Neural cell (in vitro differentiated cells): ENCODE measurements at regions not wholly inside any gene's neighbourhood (a gene's known extent, or its start where the extent isn't known, plus 50 kb on each side); places are given as distances from the start of the nearest gene placed in this dataset.

Experiments used
- H2AFZ ChIP-seq: fragments of 200-600, 300-800 bp; sonication (generic), shearing (Covaris generic); 2 replicates; pipeline ENCODE4 v1.6.0; 2014; ENCODE audit warnings: low read depth, mild to moderate bottlenecking, antibody characterized with exemption, low read length, moderate library complexity
- H3F3A ChIP-seq: fragments of 200-600 bp; shearing (Covaris generic); 2 replicates; pipeline ENCODE4 v1.6.1; 2016; ENCODE audit warnings: mild to moderate bottlenecking, moderate library complexity, mixed read lengths, antibody characterized with exemption, low read length; ENCODE audit not compliant: insufficient read depth, poor library complexity, severe bottlenecking
- H3K27ac ChIP-seq: fragments of 200-600, 300-800 bp; sonication (generic), shearing (Covaris generic); 2 replicates; pipeline ENCODE4 v1.5.1; 2014; ENCODE audit warnings: mild to moderate bottlenecking, low read length, moderate library complexity
- H3K27me3 ChIP-seq: fragments of 300-800, 200-600 bp; sonication (generic), shearing (Covaris generic); 2 replicates; pipeline ENCODE4 v1.6.0; 2014; ENCODE audit warnings: mild to moderate bottlenecking, low read depth, low read length, moderate library complexity; ENCODE audit not compliant: insufficient read depth
- H3K36me3 ChIP-seq: fragments of 300-800, 200-600 bp; sonication (generic), shearing (Covaris generic); 2 replicates; pipeline ENCODE4 v1.5.1; 2014; ENCODE audit warnings: mild to moderate bottlenecking, antibody characterized with exemption, low read length, moderate library complexity; ENCODE audit not compliant: insufficient read depth
- H3K4me2 ChIP-seq: fragments of 300-800, 200-600 bp; sonication (generic), shearing (Covaris generic); 2 replicates; pipeline ENCODE4 v1.6.0; 2014; ENCODE audit warnings: mild to moderate bottlenecking, low read length
- H3K4me3 ChIP-seq: fragments of 300-800, 200-600 bp; sonication (generic), shearing (Covaris generic); 2 replicates; pipeline ENCODE4 v1.5.1; 2014; ENCODE audit warnings: mild to moderate bottlenecking, low read length, moderate library complexity
- H3K79me2 ChIP-seq: fragments of 200-600 bp; shearing (Covaris generic); replicated peaks from 2 replicates; pipeline ENCODE4 v1.6.0; 2014; ENCODE audit warnings: mild to moderate bottlenecking, low read length, moderate library complexity; ENCODE audit not compliant: insufficient read depth
- H3K9ac ChIP-seq: fragments of 300-800, 200-600 bp; sonication (generic), shearing (Covaris generic); 2 replicates; pipeline ENCODE4 v1.6.1; 2016; ENCODE audit warnings: mild to moderate bottlenecking, low read length, mixed read lengths
- H3K9me2 ChIP-seq: fragments of 200-600 bp; shearing (Covaris generic); 2 replicates; pipeline ENCODE4 v1.6.1; 2016; ENCODE audit warnings: mild to moderate bottlenecking, low read length, mixed read lengths; ENCODE audit not compliant: insufficient read depth
- H3K9me3 ChIP-seq: fragments of 200-600, 300-800 bp; sonication (generic), shearing (Covaris generic); 2 replicates; pipeline ENCODE4 v1.6.1; 2016; ENCODE audit warnings: mild to moderate bottlenecking, mixed run types, low read length, moderate library complexity, mixed read lengths
- H4K20me1 ChIP-seq: fragments of 200-600 bp; shearing (Covaris generic); 2 replicates; pipeline ENCODE4 v1.6.1; 2016; ENCODE audit warnings: mild to moderate bottlenecking, mixed run types; ENCODE audit not compliant: insufficient read depth
- EP300 ChIP-seq: fragments of 450-650 bp; conservative IDR thresholded peaks from 2 replicates; pipeline ENCODE4 v1.6.1; 2014; ENCODE audit warnings: antibody characterized with exemption, mild to moderate bottlenecking, moderate library complexity; ENCODE audit not compliant: poor library complexity, severe bottlenecking
- EZH2 ChIP-seq: fragments of 200-600, 300-800 bp; shearing (Covaris generic), sonication (generic); IDR thresholded peaks from 2 replicates; pipeline ENCODE4 v1.6.1; 2014; ENCODE audit warnings: antibody characterized with exemption, low read length, borderline replicate concordance, mild to moderate bottlenecking; ENCODE audit not compliant: insufficient read depth, poor library complexity, severe bottlenecking
- MXI1 ChIP-seq: fragments of 450-650 bp; conservative IDR thresholded peaks from 2 replicates; pipeline ENCODE4 v1.6.1; 2014; ENCODE audit warnings: antibody characterized with exemption, mild to moderate bottlenecking; ENCODE audit not compliant: poor library complexity, severe bottlenecking
- POLR2AphosphoS5 ChIP-seq: IDR thresholded peaks from 2 replicates; pipeline ENCODE4 v1.6.1; 2012
- RAD21 ChIP-seq: fragments of 450-650 bp; conservative IDR thresholded peaks from 2 replicates; pipeline ENCODE4 v1.6.1; 2014; ENCODE audit warnings: antibody characterized with exemption, mild to moderate bottlenecking, moderate library complexity
- SMC3 ChIP-seq: fragments of 450-650 bp; conservative IDR thresholded peaks from 2 replicates; pipeline ENCODE4 v1.6.1; 2014; ENCODE audit warnings: antibody characterized with exemption, mild to moderate bottlenecking, moderate library complexity; ENCODE audit not compliant: poor library complexity
- TAF1 ChIP-seq: IDR thresholded peaks from 2 replicates; pipeline ENCODE4 v1.6.1; 2012; ENCODE audit warnings: low read depth
- TF ChIP-seq, protein P1 (sequence below): fragments of 450-650 bp; IDR thresholded peaks from 2 replicates; pipeline ENCODE4 v1.5.1; 2014; ENCODE audit warnings: antibody characterized with exemption, mild to moderate bottlenecking, moderate library complexity; ENCODE audit not compliant: poor library complexity, severe bottlenecking
- TF ChIP-seq, protein P2 (sequence below): IDR thresholded peaks from 2 replicates; pipeline ENCODE4 v1.6.1; 2012; ENCODE audit warnings: borderline replicate concordance

DNA sequence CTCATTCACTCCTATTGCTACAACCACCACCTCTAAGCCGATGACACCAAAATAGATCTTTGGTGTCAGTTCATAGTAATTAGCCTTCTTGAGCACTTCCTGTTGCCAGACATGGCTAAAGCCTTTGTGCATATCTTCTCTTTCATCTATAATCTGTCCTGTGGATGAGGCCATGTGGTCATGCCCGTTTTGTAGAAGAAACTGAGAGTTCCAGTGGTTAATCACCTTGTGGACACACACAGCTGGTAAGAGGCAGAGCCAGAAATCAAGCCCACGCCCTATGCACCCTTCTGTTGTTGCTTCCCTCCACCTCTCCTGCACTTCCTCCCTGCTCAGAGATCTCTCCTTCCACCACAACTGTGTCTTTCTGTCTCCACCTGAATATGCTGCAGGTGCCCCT, 285.1 kb upstream of the PFKP start:
- H3K9me2 ChIP-seq = no peaks in the 10 kb centered on the region
- no peaks in the 10 kb centered on the region for H3K9me3 ChIP-seq
- H3F3A ChIP-seq = no peaks in the 10 kb centered on the region
- no peaks in the 10 kb centered on the region for H4K20me1 ChIP-seq
- H3K9ac ChIP-seq = no peak overlapping the region
- no peaks in the 10 kb centered on the region for H3K36me3 ChIP-seq
- no peak overlapping the region for H3K27ac ChIP-seq
- TF ChIP-seq, protein P1, sequence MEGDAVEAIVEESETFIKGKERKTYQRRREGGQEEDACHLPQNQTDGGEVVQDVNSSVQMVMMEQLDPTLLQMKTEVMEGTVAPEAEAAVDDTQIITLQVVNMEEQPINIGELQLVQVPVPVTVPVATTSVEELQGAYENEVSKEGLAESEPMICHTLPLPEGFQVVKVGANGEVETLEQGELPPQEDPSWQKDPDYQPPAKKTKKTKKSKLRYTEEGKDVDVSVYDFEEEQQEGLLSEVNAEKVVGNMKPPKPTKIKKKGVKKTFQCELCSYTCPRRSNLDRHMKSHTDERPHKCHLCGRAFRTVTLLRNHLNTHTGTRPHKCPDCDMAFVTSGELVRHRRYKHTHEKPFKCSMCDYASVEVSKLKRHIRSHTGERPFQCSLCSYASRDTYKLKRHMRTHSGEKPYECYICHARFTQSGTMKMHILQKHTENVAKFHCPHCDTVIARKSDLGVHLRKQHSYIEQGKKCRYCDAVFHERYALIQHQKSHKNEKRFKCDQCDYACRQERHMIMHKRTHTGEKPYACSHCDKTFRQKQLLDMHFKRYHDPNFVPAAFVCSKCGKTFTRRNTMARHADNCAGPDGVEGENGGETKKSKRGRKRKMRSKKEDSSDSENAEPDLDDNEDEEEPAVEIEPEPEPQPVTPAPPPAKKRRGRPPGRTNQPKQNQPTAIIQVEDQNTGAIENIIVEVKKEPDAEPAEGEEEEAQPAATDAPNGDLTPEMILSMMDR = no peak
- TF ChIP-seq, protein P2, sequence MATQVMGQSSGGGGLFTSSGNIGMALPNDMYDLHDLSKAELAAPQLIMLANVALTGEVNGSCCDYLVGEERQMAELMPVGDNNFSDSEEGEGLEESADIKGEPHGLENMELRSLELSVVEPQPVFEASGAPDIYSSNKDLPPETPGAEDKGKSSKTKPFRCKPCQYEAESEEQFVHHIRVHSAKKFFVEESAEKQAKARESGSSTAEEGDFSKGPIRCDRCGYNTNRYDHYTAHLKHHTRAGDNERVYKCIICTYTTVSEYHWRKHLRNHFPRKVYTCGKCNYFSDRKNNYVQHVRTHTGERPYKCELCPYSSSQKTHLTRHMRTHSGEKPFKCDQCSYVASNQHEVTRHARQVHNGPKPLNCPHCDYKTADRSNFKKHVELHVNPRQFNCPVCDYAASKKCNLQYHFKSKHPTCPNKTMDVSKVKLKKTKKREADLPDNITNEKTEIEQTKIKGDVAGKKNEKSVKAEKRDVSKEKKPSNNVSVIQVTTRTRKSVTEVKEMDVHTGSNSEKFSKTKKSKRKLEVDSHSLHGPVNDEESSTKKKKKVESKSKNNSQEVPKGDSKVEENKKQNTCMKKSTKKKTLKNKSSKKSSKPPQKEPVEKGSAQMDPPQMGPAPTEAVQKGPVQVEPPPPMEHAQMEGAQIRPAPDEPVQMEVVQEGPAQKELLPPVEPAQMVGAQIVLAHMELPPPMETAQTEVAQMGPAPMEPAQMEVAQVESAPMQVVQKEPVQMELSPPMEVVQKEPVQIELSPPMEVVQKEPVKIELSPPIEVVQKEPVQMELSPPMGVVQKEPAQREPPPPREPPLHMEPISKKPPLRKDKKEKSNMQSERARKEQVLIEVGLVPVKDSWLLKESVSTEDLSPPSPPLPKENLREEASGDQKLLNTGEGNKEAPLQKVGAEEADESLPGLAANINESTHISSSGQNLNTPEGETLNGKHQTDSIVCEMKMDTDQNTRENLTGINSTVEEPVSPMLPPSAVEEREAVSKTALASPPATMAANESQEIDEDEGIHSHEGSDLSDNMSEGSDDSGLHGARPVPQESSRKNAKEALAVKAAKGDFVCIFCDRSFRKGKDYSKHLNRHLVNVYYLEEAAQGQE = no peak
- no peak for TF ChIP-seq MXI1
- TF ChIP-seq SMC3 = no peak
- TF ChIP-seq TAF1 = no peak
- no peak for TF ChIP-seq POLR2AphosphoS5
- TF ChIP-seq EZH2 = no peak
- TF ChIP-seq EP300 = no peak
- no peak for TF ChIP-seq RAD21
- H3K4me3 ChIP-seq = no peak overlapping the region
- no peak overlapping the region for H2AFZ ChIP-seq
- H3K27me3 ChIP-seq = no peaks in the 10 kb centered on the region
- no peak overlapping the region for H3K4me2 ChIP-seq
- H3K79me2 ChIP-seq = no peaks in the 10 kb centered on the region

DNA sequence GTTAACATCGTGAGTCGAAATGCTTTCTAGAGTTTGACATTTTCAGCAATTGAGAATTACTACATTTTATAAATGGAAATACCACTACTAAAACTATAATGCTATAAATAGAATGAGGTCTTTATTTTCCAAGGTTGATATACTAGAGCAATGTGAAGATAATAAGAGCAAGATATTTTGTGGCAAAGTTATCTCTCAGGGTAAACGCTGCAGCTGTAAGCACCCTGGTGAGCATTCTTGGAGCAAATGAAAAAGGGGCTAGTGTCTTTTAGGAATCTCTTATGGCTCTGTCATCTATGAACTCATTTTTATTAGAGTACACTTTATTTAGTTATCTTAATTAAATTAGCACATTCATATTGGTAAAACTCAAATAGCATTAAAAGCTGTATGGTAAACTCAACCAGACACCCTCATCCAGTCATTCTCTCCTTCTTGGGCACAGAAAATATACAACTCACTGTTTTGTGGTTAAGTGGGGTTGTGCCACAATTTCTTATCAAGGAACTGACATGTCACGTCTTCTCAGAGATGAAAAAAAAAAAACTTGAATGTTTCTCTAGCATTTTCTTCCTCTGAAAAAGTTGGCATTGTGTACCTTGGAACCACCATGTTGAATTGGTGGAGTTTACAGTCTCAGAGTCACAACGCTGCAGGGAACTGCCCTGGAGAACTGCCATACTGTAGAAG, 289.5 kb upstream of the PFKP start:
- H3K9me3 ChIP-seq = no peaks in the 10 kb centered on the region
- no peak overlapping the region for H3K27ac ChIP-seq
- no peaks in the 10 kb centered on the region for H3K9me2 ChIP-seq
- H3K79me2 ChIP-seq = no peaks in the 10 kb centered on the region
- TF ChIP-seq EZH2 = no peak
- TF ChIP-seq, protein P2 = no peak
- TF ChIP-seq, protein P1 = no peak
- no peaks in the 10 kb centered on the region for H3F3A ChIP-seq
- H3K36me3 ChIP-seq = no peaks in the 10 kb centered on the region
- no peak overlapping the region for H3K9ac ChIP-seq
- H3K4me2 ChIP-seq = no peak overlapping the region
- H3K4me3 ChIP-seq = no peak overlapping the region
- H2AFZ ChIP-seq = no peak overlapping the region
- peaks cover 8% of the 10 kb centered on the region for H3K27me3 ChIP-seq
- H4K20me1 ChIP-seq = no peaks in the 10 kb centered on the region
